BE2C (cell line): ENCODE measurements at regions not wholly inside any gene's neighbourhood (a gene's known extent, or its start where the extent isn't known, plus 50 kb on each side); places are given as distances from the start of the nearest gene placed in this dataset.

Experiments used
- DNase-seq: peaks from one replicate; pipeline ENCODE4 v3.0.0-alpha.2; 2020
- H3K27me3 ChIP-seq: fragments of 250-450 bp; sonication (Bioruptor Pico); 2 replicates; pipeline ENCODE4 v1.5.1; 2020; ENCODE audit warnings: mild to moderate bottlenecking
- H3K36me3 ChIP-seq: fragments of 250-450 bp; sonication (Bioruptor Pico); 2 replicates; pipeline ENCODE4 v1.5.1; 2020; ENCODE audit warnings: mild to moderate bottlenecking
- H3K4me1 ChIP-seq: fragments of 250-450 bp; sonication (Bioruptor Pico); 2 replicates; pipeline ENCODE4 v1.5.1; 2020
- H3K4me3 ChIP-seq: 2 replicates; pipeline ENCODE4 v1.5.1; 2011; ENCODE audit warnings: low read depth, low read length
- H3K9me3 ChIP-seq: fragments of 250-450 bp; sonication (Bioruptor Pico); 2 replicates; pipeline ENCODE4 v1.5.1; 2020
- CTCF ChIP-seq: IDR thresholded peaks from 2 replicates; pipeline ENCODE4 v1.5.1; 2012; ENCODE audit warnings: mild to moderate bottlenecking, low read depth, low read length

GRCh38 chr13:72599178-72599743 lies 128.2 kb downstream of the MZT1 start:
- no peaks in the 10 kb centered on the region for H3K36me3 ChIP-seq
- H3K4me3 ChIP-seq = no peak overlapping the region
- no peak for DNase-seq
- no peaks in the 10 kb centered on the region for H3K9me3 ChIP-seq
- no peaks in the 10 kb centered on the region for H3K4me1 ChIP-seq
- H3K27me3 ChIP-seq = no peaks in the 10 kb centered on the region
- TF ChIP-seq CTCF = no peak

GRCh38 chr13:72590091-72590740 lies 137.2 kb downstream of the MZT1 start:
- Histone ChIP-seq H3K4me1 (no peaks in the 10 kb centered on the region), H3K4me3 (no peak overlapping the region), H3K36me3 (no peaks in the 10 kb centered on the region)

DNA sequence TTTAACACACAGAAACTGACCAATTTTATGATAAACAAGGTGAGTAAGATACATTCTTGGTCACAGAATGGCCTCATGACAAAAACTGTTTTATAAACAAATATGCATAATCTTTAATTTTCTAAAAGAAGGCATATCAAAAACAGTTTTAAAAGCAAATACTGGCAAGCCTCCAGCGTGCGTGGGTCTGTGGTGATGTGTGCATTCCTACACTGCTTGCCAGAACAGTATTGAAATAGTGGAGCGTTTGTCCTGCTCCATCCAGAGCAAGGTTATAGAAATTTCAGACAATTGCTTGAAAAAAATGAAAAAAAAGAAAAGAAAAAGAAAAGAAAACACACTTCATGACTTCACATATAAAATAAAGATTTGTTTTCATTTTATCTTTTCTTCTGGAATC lies 140.9 kb downstream of the MZT1 start:
- Histone ChIP-seq H3K4me1 (no peaks in the 10 kb centered on the region), H3K4me3 (no peak overlapping the region), H3K9me3 (no peaks in the 10 kb centered on the region), H3K27me3 (no peaks in the 10 kb centered on the region), H3K36me3 (no peaks in the 10 kb centered on the region)
- no peak for TF ChIP-seq CTCF
- no peak for DNase-seq

More at GRCh38 chr13:72590091-72590740, 137.2 kb downstream of the MZT1 start:
- no peak for TF ChIP-seq CTCF
- DNase-seq = no peak
- Histone ChIP-seq H3K9me3 (no peaks in the 10 kb centered on the region), H3K27me3 (no peaks in the 10 kb centered on the region)

- DNase-seq = no peak
- Histone ChIP-seq H3K36me3 (no peaks in the 10 kb centered on the region), H3K9me3 (no peaks in the 10 kb centered on the region), H3K4me1 (no peaks in the 10 kb centered on the region), H3K27me3 (no peaks in the 10 kb centered on the region), H3K4me3 (no peak overlapping the region)
- no peak for TF ChIP-seq CTCF
These were observed 142.2 kb downstream of the MZT1 start for GRCh38 chr13:72585254-72585653.

GRCh38 chr13:72571191-72571590 lies 156.2 kb downstream of the MZT1 start:
- Histone ChIP-seq H3K36me3 (no peaks in the 10 kb centered on the region), H3K9me3 (0 out of 2 replicates have a peak, but pooled peaks cover 2% of the 10 kb centered on the region), H3K27me3 (no peaks in the 10 kb centered on the region), H3K4me3 (no peak overlapping the region), H3K4me1 (0 out of 2 replicates have a peak, but pooled peaks cover 3% of the 10 kb centered on the region)
- TF ChIP-seq CTCF = no peak
- no peak for DNase-seq

DNA sequence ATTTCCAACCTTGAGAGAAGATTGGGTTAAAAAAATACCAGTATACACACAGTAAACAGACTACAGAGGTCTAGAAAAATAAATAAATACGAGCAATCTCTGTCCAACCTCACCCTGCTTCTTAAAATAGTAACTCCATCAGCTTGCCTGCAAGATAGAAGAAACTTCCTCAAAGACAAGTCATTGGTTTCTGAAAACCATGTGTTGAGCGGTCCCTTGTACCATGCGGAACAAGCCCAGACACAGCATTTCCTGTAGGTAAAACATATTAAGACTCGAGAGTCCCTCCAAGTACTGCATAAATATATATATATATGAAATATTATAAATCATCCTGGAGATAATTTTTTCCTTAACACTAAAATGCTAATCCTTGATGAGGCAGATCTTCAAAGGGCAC lies 157.4 kb downstream of the MZT1 start:
- Histone ChIP-seq H3K9me3 (0 out of 2 replicates have a peak, but pooled peaks cover 2% of the 10 kb centered on the region), H3K4me1 (0 out of 2 replicates have a peak, but pooled peaks cover 3% of the 10 kb centered on the region), H3K36me3 (no peaks in the 10 kb centered on the region), H3K27me3 (no peaks in the 10 kb centered on the region), H3K4me3 (no peak overlapping the region)
- TF ChIP-seq CTCF = no peak
- no peak for DNase-seq
